Anterior cingulate cortex (tissue), 58 donors: ENCODE measurements at regions not wholly inside any gene's neighbourhood (a gene's known extent, or its start where the extent isn't known, plus 50 kb on each side); places are given as distances from the start of the nearest gene placed in this dataset.
"Not testable (repeated sequence)": the region's sequence is repeated elsewhere in the genome, so short reads cannot be mapped to it uniquely, and the experiment has no call there.

Source experiments
- DNase-seq, 58 donors: peaks; one replicate each; lab custom pipeline; 2025; lab: John Stamatoyannopoulos, UW

DNA sequence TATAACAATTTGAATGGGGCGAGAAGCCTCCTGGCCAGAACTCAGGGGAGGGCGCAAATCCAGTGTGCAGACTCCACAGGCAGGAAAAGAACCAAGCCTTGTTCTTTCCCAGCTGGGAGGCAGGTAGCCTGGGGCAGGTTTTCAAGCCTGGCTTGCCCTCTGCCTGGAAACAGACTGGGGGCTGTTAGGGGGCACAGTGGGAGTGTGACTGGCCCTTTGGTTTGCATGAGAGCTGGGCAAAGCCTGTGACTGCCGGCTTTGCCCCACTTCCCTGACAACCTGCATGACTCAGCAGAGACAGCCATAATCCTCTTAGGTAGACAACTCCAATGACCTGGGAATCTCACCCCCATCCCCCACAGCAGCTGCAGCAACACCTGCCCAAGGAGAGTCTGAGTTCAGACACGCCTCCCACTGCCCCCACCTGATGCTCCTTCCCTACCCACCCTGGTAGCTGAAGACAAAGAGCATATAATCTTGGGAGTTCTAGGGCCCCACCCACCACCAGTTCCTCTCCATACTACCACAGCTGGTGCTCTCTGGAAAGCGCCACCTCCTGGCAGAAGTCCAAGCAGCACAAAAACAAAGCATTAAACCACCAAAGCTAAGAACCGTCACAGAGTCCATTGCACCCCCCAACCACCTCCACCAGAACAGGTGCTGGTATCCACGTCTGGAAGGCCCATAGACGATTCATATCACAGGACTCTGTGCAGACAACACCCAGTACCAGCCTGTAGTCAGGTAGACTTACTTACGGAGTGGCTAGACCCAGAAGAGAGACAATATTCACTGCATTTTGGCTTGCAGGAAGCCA lies 402.5 kb downstream of the STK39 start:
- peak in 1 of 58 donors; percentile 2 for DNase-seq

DNA sequence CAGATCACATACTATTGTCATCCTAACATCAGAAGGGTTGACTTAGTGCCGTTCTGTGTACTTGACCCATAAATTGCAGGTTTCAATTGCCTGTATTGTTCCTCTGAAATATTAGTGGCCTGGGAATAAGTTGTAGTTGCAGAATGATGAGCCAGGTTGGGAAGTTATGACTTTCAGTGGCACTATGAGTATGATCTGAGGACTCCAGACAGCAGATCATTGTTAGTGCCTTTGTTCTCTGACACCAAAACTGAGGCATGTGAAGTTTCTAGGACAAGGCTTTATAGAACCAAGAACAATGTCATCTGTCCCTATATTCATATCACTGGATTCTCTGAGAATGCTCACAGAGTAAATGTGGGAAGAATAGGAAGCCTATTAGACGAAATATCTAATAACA lies 403.7 kb downstream of the STK39 start:
- DNase-seq = no peak

DNA sequence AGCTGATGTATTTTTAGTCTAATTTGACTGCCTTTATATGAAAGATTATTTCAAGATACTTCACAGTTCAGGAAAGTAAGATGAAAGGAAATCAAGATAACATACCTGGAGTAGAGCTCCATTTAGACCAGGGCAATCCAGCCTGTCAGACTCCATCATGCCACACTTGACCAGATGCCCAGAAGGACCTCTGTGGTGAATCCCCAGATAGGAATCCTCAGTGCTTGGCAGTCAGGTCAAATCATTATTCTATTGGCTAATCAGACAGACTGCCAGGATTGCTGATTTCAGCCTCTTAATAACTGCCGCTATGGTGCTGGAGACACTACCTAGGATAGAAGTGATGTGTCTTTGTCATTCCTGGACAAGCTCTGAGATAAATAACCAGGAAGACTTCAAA lies 404.2 kb downstream of the STK39 start:
- no peak for DNase-seq

DNA sequence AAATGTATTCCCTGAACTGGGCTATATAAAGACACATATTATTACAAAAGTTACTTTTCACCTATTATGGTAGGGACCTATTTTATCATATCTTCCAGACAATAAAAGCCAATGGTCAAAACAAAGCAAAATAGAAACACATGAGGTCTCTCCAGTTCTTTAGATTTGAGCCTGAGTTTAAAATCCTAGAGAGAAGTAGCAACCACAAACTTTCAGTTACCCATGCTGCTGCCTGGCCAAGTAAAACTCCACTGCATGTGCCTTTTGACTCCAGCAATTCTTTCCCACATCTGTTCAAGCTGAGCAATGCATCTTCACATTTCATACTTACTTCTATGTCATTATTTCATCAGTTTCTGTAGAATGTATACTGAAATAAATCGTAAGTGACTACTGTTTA lies 405.3 kb downstream of the STK39 start:
- DNase-seq = no peak

DNA sequence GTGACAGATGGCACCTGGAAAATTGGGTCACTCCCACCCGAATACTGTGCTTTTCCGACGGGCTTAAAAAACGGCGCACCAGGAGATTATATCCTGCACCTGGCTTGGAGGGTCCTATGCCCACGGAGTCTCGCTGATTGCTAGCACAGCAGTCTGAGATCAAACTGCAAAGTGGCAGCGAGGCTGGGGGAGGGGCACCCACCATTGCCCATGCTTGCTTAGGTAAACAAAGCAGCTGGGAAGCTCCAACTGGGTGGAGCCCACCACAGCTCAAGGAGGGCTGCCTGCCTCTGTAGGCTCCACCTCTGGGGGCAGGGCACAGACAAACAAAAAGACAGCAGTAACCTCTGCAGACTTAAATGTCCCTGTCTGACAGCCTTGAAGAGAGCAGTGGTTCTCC lies 412.1 kb downstream of the STK39 start:
- DNase-seq = not testable (repeated sequence)

DNA sequence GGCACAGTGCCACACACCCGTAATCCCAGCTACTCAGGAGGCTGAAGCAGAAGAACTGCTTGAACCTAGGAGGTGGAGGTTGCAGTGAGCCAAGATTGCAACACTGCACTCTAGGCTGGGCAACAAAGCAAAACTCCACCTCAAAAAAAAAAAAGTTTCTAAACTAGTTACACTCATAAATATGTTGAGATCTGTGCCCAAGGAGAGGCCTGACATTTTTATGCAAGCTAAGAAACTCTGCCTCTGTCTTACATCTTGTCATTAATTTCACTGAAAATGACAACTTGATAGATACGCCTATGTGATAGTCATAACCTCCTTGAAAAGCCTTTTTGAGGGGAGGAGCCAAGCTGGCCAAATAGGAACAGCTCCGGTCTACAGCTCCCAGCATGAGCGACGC lies 412.7 kb downstream of the STK39 start:
- no peak for DNase-seq

DNA sequence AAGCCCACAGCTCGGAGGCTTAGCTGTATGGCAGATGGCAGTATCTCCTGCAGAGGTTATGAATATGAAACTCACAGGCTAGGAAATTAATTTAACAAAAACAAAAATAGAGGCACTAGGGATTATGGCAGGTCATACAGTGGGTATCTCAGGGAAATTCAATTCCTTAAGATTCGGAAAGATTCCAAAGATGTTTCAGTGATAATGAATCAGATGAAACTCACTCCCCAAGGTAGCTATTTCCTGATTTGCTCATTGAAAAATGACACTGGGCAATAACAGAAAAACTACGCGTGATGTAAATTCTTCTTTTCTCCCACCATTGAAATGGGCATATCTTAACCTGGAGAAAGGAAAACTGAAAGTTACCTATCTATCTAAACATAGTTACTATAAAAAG lies 414.1 kb downstream of the STK39 start:
- DNase-seq = no peak

DNA sequence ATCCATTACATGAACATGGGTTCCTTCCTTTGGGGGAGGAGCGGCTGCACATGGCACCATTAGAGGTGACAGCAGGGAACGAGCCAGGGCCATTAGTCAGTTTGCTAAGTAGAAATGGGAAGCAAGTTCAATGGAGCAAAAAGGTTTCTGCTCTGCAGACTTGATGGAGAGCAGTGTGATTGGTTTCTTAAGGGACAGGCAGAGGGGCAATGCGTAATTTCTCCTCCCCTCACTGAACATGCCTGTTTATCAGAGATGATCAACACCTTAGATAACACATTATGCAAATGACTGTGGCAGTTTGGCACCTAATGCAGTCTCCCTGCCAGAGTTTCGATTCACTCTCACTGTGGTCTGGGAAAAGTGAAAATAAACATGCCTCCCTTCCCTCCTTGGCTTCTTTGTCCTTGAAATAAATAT lies 414.5 kb downstream of the STK39 start:
- no peak for DNase-seq

DNA sequence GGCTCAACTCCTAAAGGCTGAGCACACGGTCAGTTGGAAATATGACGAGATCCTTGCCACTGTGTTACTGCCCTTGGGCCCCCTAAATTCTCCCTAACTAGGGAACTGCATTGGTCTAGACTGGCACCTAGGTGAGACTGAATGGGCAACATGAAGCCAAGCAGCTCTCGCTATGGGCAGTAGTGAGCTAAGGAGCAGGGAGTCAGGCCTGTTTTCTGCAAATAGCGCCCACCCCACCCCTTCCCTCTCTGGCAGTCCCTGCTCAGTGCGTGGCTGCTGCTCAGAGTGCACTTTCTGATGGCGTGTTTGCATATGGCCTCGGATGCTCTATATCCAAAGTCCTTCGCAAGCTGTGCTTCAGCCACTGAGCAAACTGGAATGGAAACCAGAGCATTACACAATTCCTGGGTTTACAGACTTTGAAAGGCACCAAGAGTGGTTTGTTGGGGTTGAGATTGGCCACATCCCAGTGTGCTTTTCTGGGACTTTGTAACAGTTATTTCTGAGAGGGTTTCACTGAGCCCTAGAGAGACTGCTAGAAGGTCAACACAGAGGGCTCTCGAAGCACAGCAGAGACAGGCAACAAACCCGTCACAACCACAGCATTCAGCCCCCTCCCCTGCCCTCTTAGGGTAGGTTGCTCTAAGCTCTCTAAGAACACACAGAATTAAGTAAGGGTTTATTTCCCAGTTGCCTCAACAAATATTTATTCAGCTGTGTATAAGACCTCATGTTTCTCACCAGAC lies 419.9 kb downstream of the STK39 start:
- DNase-seq = no peak

DNA sequence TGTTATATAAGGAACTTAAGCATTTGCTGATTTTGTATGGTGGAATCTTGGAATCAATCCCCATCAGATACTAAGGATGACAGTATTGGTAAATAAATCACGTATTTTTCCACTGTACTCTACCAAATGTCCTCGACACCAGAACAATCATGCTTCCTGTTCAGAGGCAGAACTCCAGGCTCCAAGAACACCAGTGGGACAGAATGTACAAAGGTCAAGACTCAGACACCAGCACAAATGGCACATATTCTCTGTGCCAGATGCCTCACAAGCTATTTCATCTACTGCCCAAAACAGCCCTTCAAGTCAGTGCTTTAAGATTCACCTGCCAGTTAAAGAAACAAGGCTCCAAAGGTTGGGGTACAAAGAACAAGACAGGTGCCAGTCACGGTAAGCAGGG lies 420.5 kb downstream of the STK39 start:
- DNase-seq = no peak

DNA sequence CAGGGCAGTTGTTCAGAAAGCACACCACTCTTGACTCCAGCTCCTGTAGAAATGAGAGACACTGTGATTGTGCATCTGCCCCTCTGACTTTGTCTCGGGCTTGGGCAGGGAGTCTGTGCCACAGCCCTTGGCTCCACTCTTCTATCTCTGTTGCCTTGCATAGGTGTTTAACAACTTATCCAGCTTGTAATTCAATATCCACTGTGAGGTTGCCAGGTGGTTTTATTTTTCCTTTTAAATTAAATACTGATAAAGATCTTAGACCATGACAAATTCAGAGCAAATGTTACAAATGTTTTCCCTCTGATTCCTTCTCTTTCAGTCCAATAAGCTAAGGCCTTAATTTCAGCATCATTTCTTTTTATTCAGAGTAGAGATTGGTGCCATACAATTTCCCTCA lies 421.7 kb downstream of the STK39 start:
- DNase-seq = no peak

DNA sequence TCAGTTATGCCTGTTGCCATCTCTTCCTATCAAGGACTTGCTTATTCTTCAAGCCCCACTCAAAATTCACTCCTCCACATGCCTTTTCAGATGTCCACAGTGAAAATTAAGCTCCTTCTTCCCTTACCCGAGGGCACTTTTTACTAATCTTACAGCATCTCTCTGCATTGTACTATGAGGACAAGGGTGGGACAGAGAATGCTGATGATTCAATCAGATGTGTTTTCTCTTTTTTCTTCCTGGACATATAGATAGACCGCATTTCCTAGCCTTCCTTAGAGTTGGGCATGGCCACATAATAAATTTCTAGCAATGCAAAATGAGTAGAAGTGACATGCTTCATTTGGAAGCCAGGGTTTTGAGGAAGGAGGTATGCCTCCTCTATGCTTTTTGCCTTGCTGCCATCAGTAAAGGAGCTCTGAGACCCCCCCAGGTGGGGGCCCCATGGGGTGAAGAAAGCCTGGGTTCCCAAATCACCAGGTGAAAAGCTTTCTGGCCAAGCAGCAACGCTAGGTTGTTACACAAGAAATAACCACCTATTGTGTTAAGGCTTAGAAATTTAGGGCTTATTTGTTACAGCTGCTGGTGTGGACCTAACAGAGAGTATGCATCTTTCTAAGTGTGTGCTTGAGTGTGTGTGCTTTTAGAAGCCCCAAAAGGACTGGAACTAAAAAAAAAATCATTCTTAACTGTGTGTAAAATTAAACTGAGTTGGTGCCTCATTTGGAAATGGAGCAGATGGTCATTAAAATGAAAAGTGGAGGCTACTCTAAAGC lies 424.5 kb downstream of the STK39 start:
- DNase-seq = no peak

DNA sequence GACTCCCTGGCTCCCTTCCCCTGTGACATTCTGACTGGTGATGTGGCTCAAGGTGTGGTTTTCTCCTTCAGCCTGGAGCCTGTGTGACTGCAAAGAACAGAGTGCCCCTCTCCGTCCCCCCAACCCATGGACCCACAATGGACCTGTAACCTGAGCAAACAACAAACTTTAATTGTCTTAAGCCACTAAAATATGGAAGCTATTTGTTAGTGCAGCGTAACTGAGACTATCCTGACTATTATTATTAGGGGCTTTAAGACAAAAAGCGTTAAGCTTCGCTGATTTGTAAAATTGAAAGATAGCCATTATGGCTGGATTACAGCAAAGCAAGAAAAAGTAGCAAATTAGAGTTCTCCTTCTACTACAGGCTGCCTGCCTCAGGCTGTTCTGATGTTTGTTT lies 426.9 kb downstream of the STK39 start:
- no peak for DNase-seq

DNA sequence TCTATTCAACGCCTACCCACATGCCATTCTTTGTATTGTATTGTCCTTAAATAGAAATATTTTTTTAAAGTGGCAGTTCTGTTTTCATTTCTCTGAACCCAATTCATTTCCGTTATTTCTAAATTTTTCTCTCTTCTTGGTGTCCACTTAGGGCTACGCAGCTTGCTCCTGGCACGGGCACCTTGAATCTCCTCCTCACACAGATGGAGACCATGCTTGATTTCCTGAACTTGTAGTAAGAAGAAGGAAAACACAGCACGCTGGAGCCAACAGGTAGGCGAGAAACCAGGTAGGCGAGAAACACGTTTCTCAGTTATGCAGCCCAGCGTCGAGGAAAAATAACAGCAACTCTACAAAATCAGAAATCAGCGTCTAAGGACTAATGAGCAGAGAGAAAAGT lies 428.9 kb downstream of the STK39 start:
- no peak for DNase-seq

DNA sequence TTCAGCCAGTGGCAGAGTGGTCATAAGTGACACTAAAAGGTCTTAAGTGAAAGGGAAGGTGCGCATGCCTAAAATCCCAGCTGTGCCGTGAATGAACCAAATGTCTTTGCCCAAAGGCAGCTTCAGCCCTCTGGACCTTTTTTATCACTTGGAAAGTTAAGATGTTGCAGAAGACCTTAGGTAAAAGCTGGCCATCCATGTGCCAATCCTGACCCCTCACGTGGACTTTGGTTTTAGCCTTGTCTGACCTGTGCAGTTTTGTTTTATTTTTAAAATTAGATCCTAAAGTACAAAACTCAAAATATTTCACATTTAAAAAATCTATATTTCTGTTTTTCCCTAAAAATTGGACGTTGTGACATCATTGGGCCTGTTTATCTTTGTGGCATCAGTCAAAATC lies 429.5 kb downstream of the STK39 start:
- DNase-seq = no peak

DNA sequence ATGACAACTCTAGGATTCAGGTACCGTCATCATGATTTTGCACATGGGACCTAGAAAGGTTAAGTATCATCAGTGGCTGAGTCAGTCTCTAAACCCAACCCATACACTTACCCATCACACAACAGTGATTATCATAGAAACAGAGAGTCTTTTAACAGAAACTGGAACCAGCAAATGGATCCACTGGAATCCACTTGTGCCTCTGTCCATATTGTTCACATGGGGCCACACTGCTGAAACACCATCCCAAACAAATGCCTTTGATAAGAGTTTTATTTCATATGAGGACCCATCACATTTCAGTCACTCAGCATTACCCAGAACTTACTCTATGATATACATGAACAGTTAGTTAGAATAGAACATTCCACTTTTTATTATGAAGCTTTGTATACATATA lies 430.0 kb downstream of the STK39 start:
- DNase-seq = no peak

DNA sequence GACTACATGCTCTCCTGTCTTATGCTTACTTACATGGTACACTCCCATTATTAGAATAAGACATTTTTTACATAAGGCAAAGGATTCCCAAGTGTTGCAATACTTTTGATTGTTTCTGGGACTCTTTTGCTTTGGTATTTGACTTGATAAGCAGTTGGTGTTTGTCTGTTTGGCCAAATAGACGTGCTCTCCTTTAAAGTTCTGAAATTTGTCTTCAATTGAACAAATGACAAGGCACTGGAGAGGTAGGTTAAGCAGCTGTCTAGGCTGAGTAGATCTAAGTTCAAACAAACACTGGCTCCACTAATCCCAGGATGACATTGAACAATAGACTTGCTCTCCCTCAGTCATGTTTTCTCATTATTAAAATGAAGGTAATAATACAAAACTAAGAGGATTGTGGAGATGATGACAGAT lies 430.5 kb downstream of the STK39 start:
- DNase-seq = no peak

DNA sequence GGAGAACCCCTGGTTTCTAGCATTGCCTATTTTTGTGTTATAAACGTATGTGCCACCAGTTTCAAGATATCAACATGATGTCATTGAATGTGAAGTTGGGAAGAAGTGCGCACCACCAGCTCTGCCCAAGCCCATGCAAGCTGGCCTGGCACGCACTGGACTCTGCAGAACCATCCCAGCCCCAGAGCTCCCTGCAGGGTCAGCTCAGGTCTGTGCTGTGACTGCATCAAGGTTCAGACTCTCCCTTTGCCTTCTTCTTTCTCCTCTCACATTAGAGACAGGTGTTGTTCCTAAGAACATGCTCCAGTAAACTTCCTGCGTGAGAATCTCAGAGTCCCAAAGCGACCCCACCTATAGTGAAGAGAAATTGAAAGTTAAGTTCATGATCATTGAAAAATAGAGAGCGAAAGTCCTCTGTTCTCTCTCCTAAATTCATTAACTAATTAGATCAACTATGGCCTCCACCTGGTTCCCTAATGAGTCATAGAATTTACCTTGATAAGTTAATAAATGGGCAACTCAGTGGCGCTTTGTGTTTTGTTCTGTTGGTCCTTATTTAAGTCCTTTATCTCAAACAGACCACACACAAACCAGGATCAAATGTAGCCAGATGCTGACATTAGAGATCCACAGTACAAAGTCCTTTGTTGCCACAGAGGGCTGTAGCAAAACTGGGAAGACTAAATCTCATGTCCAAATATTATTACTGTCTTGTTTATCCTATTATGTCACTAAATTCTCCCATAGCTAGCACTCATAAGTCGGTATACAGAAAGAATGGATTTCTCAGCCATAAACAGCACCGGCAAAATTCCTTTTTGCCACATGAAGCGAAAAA lies 432.3 kb downstream of the STK39 start:
- DNase-seq = no peak

DNA sequence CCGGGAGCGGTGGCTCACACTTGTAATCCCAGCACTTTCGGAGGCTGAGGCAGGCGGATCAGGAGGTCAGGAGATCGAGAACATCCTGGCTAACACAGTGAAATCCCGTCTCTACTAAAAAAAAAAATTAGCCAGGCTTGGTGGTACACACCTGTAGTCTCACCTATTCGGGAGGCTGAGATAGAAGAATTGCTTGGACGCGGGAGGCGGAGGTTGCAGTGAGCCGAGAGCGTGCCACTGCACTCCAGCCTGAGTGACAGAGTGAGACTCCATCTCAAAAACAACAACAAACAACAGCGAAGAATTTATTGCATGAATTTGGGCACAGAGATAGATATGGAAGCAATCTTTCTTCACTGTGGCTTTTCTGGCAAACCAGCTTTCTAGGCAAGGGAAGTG lies 432.9 kb downstream of the STK39 start:
- not testable (repeated sequence) for DNase-seq

DNA sequence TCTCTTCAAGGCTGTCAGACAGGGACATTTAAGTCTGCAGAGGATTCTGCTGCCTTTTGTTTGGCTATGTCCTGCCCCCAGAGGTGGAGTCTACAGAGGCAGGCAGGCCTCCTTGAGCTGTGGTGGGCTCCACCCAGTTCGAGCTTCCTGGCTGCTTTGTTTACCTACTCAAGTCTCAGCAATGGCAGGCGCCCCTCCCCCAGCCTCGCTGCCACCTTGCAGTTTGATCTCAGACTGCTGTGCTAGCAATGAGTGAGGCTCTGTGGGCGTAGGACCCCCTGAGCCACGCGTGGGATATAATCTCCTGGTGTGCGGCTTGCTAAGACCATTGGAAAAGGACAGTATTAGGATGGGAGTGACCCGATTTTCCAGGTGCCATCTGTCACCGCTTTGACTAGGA lies 437.6 kb downstream of the STK39 start:
- DNase-seq = not testable (repeated sequence)
